Endothelial cell of umbilical vein (primary cell): ENCODE measurements at regions not wholly inside any gene's neighbourhood (a gene's known extent, or its start where the extent isn't known, plus 50 kb on each side); places are given as distances from the start of the nearest gene placed in this dataset.

ENCODE experiments used
- BruUV-seq: library from RNA; stranded (reverse); fragments of 400-500 nt; replicated peaks from 2 replicates; lab custom pipeline; 2021; lab: Mats Ljungman, UMichigan
- CTCF ChIA-PET: fragments of 300-600, 350-600 bp; sonication (Branson Sonifier 250); formaldehyde crosslinking; loops from one replicate; lab custom pipeline; 2021; ENCODE audit warnings: antibody characterized with exemption, inconsistent platforms; lab: Charles Lee
- POLR2A ChIA-PET: fragments of 300-600, 350-600 bp; sonication (Branson Sonifier 250); formaldehyde crosslinking; loops from one replicate; lab custom pipeline; 2021; ENCODE audit warnings: antibody characterized with exemption, inconsistent platforms; lab: Charles Lee
- DNase-seq: peaks from one replicate; pipeline ENCODE4 v3.0.0-alpha.2; 2011; ENCODE audit warnings: low read depth, low spot score
- FAIRE-seq: peaks from 2 replicates; lab custom pipeline; 2011; peaks lifted over from hg19 to GRCh38; lab: Jason Lieb, UNC
- H2AFZ ChIP-seq: 2 replicates; pipeline ENCODE4 v1.6.0; 2012; ENCODE audit warnings: low read depth, low read length, control low read depth, inconsistent platforms
- H3K27ac ChIP-seq: 2 replicates; pipeline ENCODE4 v1.5.1; 2011; ENCODE audit warnings: low read depth, mild to moderate bottlenecking, control low read depth, low read length, moderate library complexity; ENCODE audit not compliant: insufficient read depth
- H3K27me3 ChIP-seq, 2 experiments: 2 replicates each; pipeline versions ENCODE4 v1.6.0 to v1.6.1; 2011; ENCODE audit warnings: low read length in 2 of 2, mixed read lengths in 1 of 2; ENCODE audit not compliant: control insufficient read depth in 2 of 2, insufficient read depth in 2 of 2
- H3K36me3 ChIP-seq, 2 experiments: 2 replicates in 1 of 2; 3 replicates in 1 of 2; pipeline ENCODE4 v1.5.1; 2011; ENCODE audit warnings: low read length in 2 of 2, mild to moderate bottlenecking in 1 of 2, moderate library complexity in 1 of 2; ENCODE audit not compliant: control insufficient read depth in 2 of 2, insufficient read depth in 2 of 2; ENCODE audit errors: extremely low read depth in 1 of 2
- H3K4me1 ChIP-seq: 3 replicates; pipeline ENCODE4 v1.5.1; 2011; ENCODE audit warnings: mild to moderate bottlenecking, low read length; ENCODE audit not compliant: control insufficient read depth, insufficient read depth; ENCODE audit errors: extremely low read depth
- H3K4me2 ChIP-seq: 2 replicates; pipeline ENCODE4 v1.6.1; 2011; ENCODE audit warnings: low read length, control low read depth, mixed read lengths; ENCODE audit not compliant: insufficient read depth
- H3K4me3 ChIP-seq, 3 experiments: fragments of 200-600 bp in 1 of 3; sonication (generic), shearing (Covaris generic) in 1 of 3; replicated peaks in 1 of 3; 2 replicates each; pipeline ENCODE4 v1.5.1; 2011 to 2016; ENCODE audit warnings: control low read depth in 3 of 3, low read length in 3 of 3, mild to moderate bottlenecking in 2 of 3, inconsistent platforms in 1 of 3, low read depth in 1 of 3, moderate library complexity in 1 of 3; ENCODE audit not compliant: insufficient read depth in 1 of 3
- H3K79me2 ChIP-seq: 2 replicates; pipeline ENCODE4 v1.6.0; 2012; ENCODE audit warnings: low read length, inconsistent platforms; ENCODE audit not compliant: control insufficient read depth, insufficient read depth
- H3K9ac ChIP-seq: replicated peaks from 2 replicates; pipeline ENCODE3; 2011; ENCODE audit warnings: low read length, control low read depth; ENCODE audit not compliant: insufficient read depth; ENCODE audit errors: extremely low read depth
- H3K9me1 ChIP-seq: replicated peaks from 3 replicates; pipeline ENCODE4 v1.6.0; 2011; ENCODE audit warnings: mild to moderate bottlenecking, low read length; ENCODE audit not compliant: control insufficient read depth, insufficient read depth; ENCODE audit errors: extremely low read depth
- H3K9me3 ChIP-seq: replicated peaks from 2 replicates; pipeline ENCODE4 v1.5.1; 2012; ENCODE audit warnings: low read length, inconsistent platforms; ENCODE audit not compliant: control insufficient read depth, insufficient read depth
- H4K20me1 ChIP-seq: replicated peaks from 2 replicates; pipeline ENCODE3; 2011; ENCODE audit warnings: mild to moderate bottlenecking, low read length; ENCODE audit not compliant: control insufficient read depth, insufficient read depth; ENCODE audit errors: extremely low read depth
- FOS ChIP-seq: IDR thresholded peaks from 2 replicates; pipeline ENCODE4 v1.6.1; 2011; ENCODE audit warnings: mild to moderate bottlenecking, low read length, moderate library complexity, borderline replicate concordance; ENCODE audit not compliant: insufficient read depth
- GATA2 ChIP-seq: IDR thresholded peaks from 2 replicates; pipeline ENCODE4 v1.7.0; 2011; ENCODE audit warnings: low read depth, mild to moderate bottlenecking, moderate library complexity, mixed read lengths, low read length; ENCODE audit not compliant: insufficient read length, insufficient read depth
- JUN ChIP-seq: IDR thresholded peaks from 2 replicates; pipeline ENCODE4 v1.6.1; 2011; ENCODE audit warnings: borderline replicate concordance, low read depth; ENCODE audit not compliant: insufficient read length, insufficient read depth
- MYC ChIP-seq: IDR thresholded peaks from one replicate; pipeline ENCODE4 v1.6.1; 2011; ENCODE audit warnings: mild to moderate bottlenecking, low read depth, low read length
- POLR2A ChIP-seq: IDR thresholded peaks from 2 replicates; pipeline ENCODE4 v1.6.1; 2012; ENCODE audit warnings: low read depth, mild to moderate bottlenecking, control low read depth, low read length
- dilution Hi-C: fragments of 300-500 bp; cut with MboI; formaldehyde crosslinking; loops from one replicate; pipeline ENCODE4 v1.15.0; 2019; ENCODE audit warnings: low sequenced_read_pairs; ENCODE audit not compliant: extremely low pct_ligation_motif_present
- intact Hi-C: fragments of 100-400 bp; cut with micrococcal nuclease; formaldehyde crosslinking; loops from one replicate; pipeline ENCODE4 v1.10.0; 2022

GRCh38 chr5:2902186-2902585 lies 150.7 kb upstream of the IRX2 start:
- CTCF ChIA-PET: no interaction called here
- H3K27me3 ChIP-seq: no peaks in the 10 kb centered on the region
- TF ChIP-seq GATA2: no peak
- no peaks in the 10 kb centered on the region for H4K20me1 ChIP-seq
- H3K36me3 ChIP-seq: no peaks in the 10 kb centered on the region
- DNase-seq (no peak), FAIRE-seq (no peak)
- BruUV-seq: no TSS peak
- no peaks in the 10 kb centered on the region for H3K79me2 ChIP-seq
- H3K9me1 ChIP-seq: no peaks in the 10 kb centered on the region
- no peak overlapping the region for H3K9ac ChIP-seq
- dilution Hi-C loops: no loop called here
- peaks cover 13% of the 10 kb centered on the region for H3K9me3 ChIP-seq
- no peak overlapping the region for H3K27ac ChIP-seq
- H3K4me1 ChIP-seq: no peaks in the 10 kb centered on the region
- intact Hi-C loops: no loop called here
- H3K4me3 ChIP-seq: no peak overlapping the region
- POLR2A ChIA-PET: no interaction called here
- no peak overlapping the region for H3K4me2 ChIP-seq
- no peak overlapping the region for H2AFZ ChIP-seq

GRCh38 chr5:2901511-2901910 lies 150.0 kb upstream of the IRX2 start:
- ChIA-PET POLR2A (no interaction called here), CTCF (no interaction called here)
- no peak overlapping the region for H3K4me2 ChIP-seq
- DNase-seq: no peak
- no peaks in the 10 kb centered on the region for H3K4me1 ChIP-seq
- H4K20me1 ChIP-seq: no peaks in the 10 kb centered on the region
- H3K27ac ChIP-seq: no peak overlapping the region
- no peak overlapping the region for H2AFZ ChIP-seq
- H3K9me3 ChIP-seq: peaks cover 13% of the 10 kb centered on the region
- TF ChIP-seq JUN: no peak
- TF ChIP-seq POLR2A: no peak
- no peak for TF ChIP-seq MYC
- no peak for TF ChIP-seq FOS
- TF ChIP-seq GATA2: no peak
- H3K36me3 ChIP-seq: no peaks in the 10 kb centered on the region
- H3K4me3 ChIP-seq: no peak overlapping the region
- no peak overlapping the region for H3K9ac ChIP-seq
- FAIRE-seq: no peak
- H3K79me2 ChIP-seq: no peaks in the 10 kb centered on the region
- dilution Hi-C loops (no loop called here), intact Hi-C loops (no loop called here)
- no peaks in the 10 kb centered on the region for H3K9me1 ChIP-seq
- H3K27me3 ChIP-seq: no peaks in the 10 kb centered on the region
- BruUV-seq: no TSS peak
